CD14-positive monocyte (primary cell): ENCODE measurements at regions not wholly inside any gene's neighbourhood (a gene's known extent, or its start where the extent isn't known, plus 50 kb on each side); places are given as distances from the start of the nearest gene placed in this dataset.

Source experiments
- DNase-seq, 3 donors: peaks; one replicate each; pipeline ENCODE4 v3.0.0-alpha.2; 2011 to 2022
- H2AFZ ChIP-seq: 2 replicates; pipeline ENCODE4 v1.6.0; 2012; ENCODE audit warnings: mild to moderate bottlenecking, low read depth, low read length, inconsistent platforms; ENCODE audit not compliant: insufficient read depth, poor library complexity, severe bottlenecking
- H3K27ac ChIP-seq, 2 donors: 1 replicate in 1 of 2; 2 replicates in 1 of 2; pipeline ENCODE4 v1.5.1; 2012 to 2013; ENCODE audit warnings: low read length in 2 of 2, control low read depth in 1 of 2, inconsistent platforms in 1 of 2, low read depth in 1 of 2, mild to moderate bottlenecking in 1 of 2
- H3K27me3 ChIP-seq, 2 donors: one replicate each; pipeline versions ENCODE4 v1.6.0 to v1.6.1; 2011 to 2013; ENCODE audit warnings: low read length in 2 of 2; ENCODE audit not compliant: control insufficient read depth in 2 of 2, insufficient read depth in 2 of 2
- H3K36me3 ChIP-seq, 2 donors: replicated peaks in 1 of 2; 1 replicate in 1 of 2; 2 replicates in 1 of 2; pipeline versions ENCODE4 v1.5.1 to v1.6.1; 2012 to 2013; ENCODE audit warnings: low read length in 2 of 2, control low read depth in 1 of 2, inconsistent platforms in 1 of 2, mild to moderate bottlenecking in 1 of 2; ENCODE audit not compliant: insufficient read depth in 2 of 2, control insufficient read depth in 1 of 2
- H3K4me1 ChIP-seq, 2 donors: 1 replicate in 1 of 2; 2 replicates in 1 of 2; pipeline versions ENCODE4 v1.5.1 to v1.6.1; 2012 to 2013; ENCODE audit warnings: low read length in 2 of 2, control low read depth in 1 of 2, inconsistent platforms in 1 of 2, mild to moderate bottlenecking in 1 of 2, moderate library complexity in 1 of 2; ENCODE audit not compliant: insufficient read depth in 2 of 2, control insufficient read depth in 1 of 2
- H3K4me2 ChIP-seq: replicated peaks from 2 replicates; pipeline ENCODE3; 2012; ENCODE audit warnings: low read length, moderate library complexity, mild to moderate bottlenecking; ENCODE audit not compliant: poor library complexity, severe bottlenecking; ENCODE audit errors: extremely low read depth
- H3K4me3 ChIP-seq, 3 experiments: fragments of 200-600 bp in 1 of 3; sonication (generic) in 1 of 3; replicated peaks in 1 of 3; 1 replicate in 2 of 3; 2 replicates in 1 of 3; pipeline ENCODE4 v1.5.1; 2011 to 2013; ENCODE audit warnings: low read length in 3 of 3, mild to moderate bottlenecking in 3 of 3, control low read depth in 2 of 3, low read depth in 2 of 3, inconsistent platforms in 1 of 3, moderate library complexity in 1 of 3
- H3K79me2 ChIP-seq: 2 replicates; pipeline ENCODE4 v1.6.0; 2012; ENCODE audit warnings: mild to moderate bottlenecking, control low read depth, inconsistent platforms, low read length, moderate library complexity; ENCODE audit not compliant: insufficient read depth
- H3K9ac ChIP-seq: 2 replicates; pipeline ENCODE4 v1.6.0; 2017; ENCODE audit warnings: low read length, mild to moderate bottlenecking; ENCODE audit not compliant: insufficient read depth, poor library complexity, severe bottlenecking
- H3K9me3 ChIP-seq, 2 donors: replicated peaks in 1 of 2; 1 replicate in 1 of 2; 2 replicates in 1 of 2; pipeline versions ENCODE4 v1.5.1 to v1.6.1; 2012 to 2013; ENCODE audit warnings: low read length in 2 of 2, control low read depth in 1 of 2; ENCODE audit not compliant: control insufficient read depth in 1 of 2, insufficient read depth in 1 of 2
- H4K20me1 ChIP-seq: 2 replicates; pipeline ENCODE4 v1.6.0; 2012; ENCODE audit warnings: mild to moderate bottlenecking, low read length, control low read depth, moderate library complexity; ENCODE audit not compliant: insufficient read depth
- H3K27ac Mint-ChIP-seq, 7 donors: one replicate each; pipeline ENCODE4 v1.8.0; 2020; ENCODE audit warnings: mild to moderate bottlenecking in 7 of 7, mixed read lengths in 7 of 7, moderate library complexity in 6 of 7, inconsistent platforms in 2 of 7
- H3K27me3 Mint-ChIP-seq, 3 donors: one replicate each; pipeline ENCODE4 v1.8.0; 2021 to 2022; ENCODE audit warnings: low read depth in 3 of 3, mild to moderate bottlenecking in 3 of 3, mixed read lengths in 3 of 3, moderate library complexity in 3 of 3, inconsistent platforms in 1 of 3
- H3K36me3 Mint-ChIP-seq, 2 donors: one replicate each; pipeline ENCODE4 v1.8.0; 2020; ENCODE audit warnings: mixed read lengths in 2 of 2, inconsistent platforms in 1 of 2, mild to moderate bottlenecking in 1 of 2
- H3K4me1 Mint-ChIP-seq: one replicate; pipeline ENCODE4 v1.8.0; 2020; ENCODE audit warnings: mild to moderate bottlenecking, mixed read lengths
- H3K4me3 Mint-ChIP-seq, 2 donors: one replicate each; pipeline ENCODE4 v1.8.0; 2020; ENCODE audit warnings: mild to moderate bottlenecking in 2 of 2, mixed read lengths in 2 of 2, moderate library complexity in 1 of 2
- H3K9me3 Mint-ChIP-seq, 7 donors: one replicate each; pipeline ENCODE4 v1.8.0; 2020 to 2022; ENCODE audit warnings: mixed read lengths in 7 of 7, mild to moderate bottlenecking in 6 of 7, moderate library complexity in 6 of 7, inconsistent platforms in 2 of 7
- CTCF ChIP-seq: fragments of 200-600 bp; IDR thresholded peaks from one replicate; pipeline ENCODE4 v1.8.0; 2022; ENCODE audit warnings: antibody characterized with exemption, mild to moderate bottlenecking
- WGBS: methylation state at CpG from one replicate; pipeline ENCODE4 v1.1.5; 2013; ENCODE audit warnings: missing lambda C conversion rate; ENCODE audit not compliant: insufficient coverage; 5-methylcytosine and 5-hydroxymethylcytosine counted together
- intact Hi-C, 2 donors: fragments of 100-400 bp; cut with micrococcal nuclease; formaldehyde crosslinking; loops; one replicate each; pipeline versions ENCODE4 v1.15.0 to v1.15.1; 2023

- Histone ChIP-seq H3K36me3 (no peaks in the 10 kb centered on the region), H3K9me3 (no peaks in the 10 kb centered on the region), H3K27ac (no peak overlapping the region), H3K79me2 (no peaks in the 10 kb centered on the region), H2AFZ (no peak overlapping the region), H3K9ac (no peak overlapping the region), H3K27me3 (no peaks in the 10 kb centered on the region), H3K4me1 (no peaks in the 10 kb centered on the region), H3K4me3 (no peak overlapping the region), H3K4me2 (no peak overlapping the region), H4K20me1 (no peaks in the 10 kb centered on the region)
- intact Hi-C loops = no loop called here
- H3K9me3 Mint-ChIP-seq = peaks cover 0 to 1% (median 0%) of the 10 kb centered on the region in 7 donors
- no peaks in the 10 kb centered on the region for H3K36me3 Mint-ChIP-seq
- WGBS = no CpG with 5 or more reads among the region's 1 CpG
- TF ChIP-seq CTCF = no peak
- no peak for DNase-seq
- peaks cover 0 to 1% (median 0%) of the 10 kb centered on the region in 3 donors for H3K27me3 Mint-ChIP-seq
- no peak overlapping the region for H3K4me3 Mint-ChIP-seq
- no peaks in the 10 kb centered on the region for H3K4me1 Mint-ChIP-seq
- H3K27ac Mint-ChIP-seq = no peak overlapping the region
Observed at GRCh38 chr2:184030989-184031388, 567.3 kb upstream of the ZNF804A start.

DNA sequence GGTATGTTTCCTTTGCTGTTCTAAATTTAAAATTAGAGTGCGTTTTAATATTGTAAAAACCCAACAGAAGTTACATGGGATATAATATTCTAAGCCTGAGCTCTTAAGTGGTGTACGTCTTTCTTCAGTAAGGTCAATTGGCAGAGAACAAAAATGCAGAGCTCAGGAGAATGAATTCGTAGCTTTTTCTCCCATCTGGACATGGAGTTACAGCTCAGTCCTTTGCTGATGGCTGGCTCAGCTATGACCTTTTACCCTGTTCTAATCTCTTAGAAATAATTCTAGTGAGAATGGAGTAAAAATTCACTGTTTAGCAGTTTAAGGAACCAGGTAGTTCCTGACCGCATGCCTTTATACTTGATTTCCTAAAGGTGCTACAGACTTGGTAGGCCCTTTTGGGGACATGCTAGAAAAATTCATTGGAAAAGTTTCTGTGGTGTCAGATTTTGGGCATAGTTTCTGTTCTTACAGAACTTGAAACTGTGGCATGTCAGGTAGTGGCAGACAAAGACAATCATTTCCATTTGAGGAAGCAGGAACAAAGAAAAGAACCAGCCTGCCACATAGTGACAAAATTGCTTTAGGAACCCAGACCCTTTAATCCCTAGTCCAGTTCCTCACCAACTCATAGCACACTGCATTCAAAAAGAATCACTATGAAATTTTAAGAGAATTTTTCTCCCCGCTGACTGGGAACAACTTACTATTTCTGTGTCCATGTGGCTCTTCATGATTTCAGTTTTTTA lies 566.8 kb upstream of the ZNF804A start:
- Mint-ChIP-seq H3K27ac (no peak overlapping the region), H3K4me1 (no peaks in the 10 kb centered on the region), H3K27me3 (peaks cover 0 to 1% (median 0%) of the 10 kb centered on the region in 3 donors), H3K4me3 (no peak overlapping the region), H3K9me3 (peaks cover 0 to 1% (median 0%) of the 10 kb centered on the region in 7 donors), H3K36me3 (no peaks in the 10 kb centered on the region)
- H3K4me3 ChIP-seq = no peak overlapping the region
- no peaks in the 10 kb centered on the region for H3K79me2 ChIP-seq
- H3K36me3 ChIP-seq = no peaks in the 10 kb centered on the region
- no peak overlapping the region for H3K4me2 ChIP-seq
- H3K9ac ChIP-seq = no peak overlapping the region
- no peaks in the 10 kb centered on the region for H3K27me3 ChIP-seq
- intact Hi-C loops = no loop called here
- H4K20me1 ChIP-seq = no peaks in the 10 kb centered on the region
- 100% methylated on average over 1 of the region's 5 CpGs for WGBS
- H3K9me3 ChIP-seq = no peaks in the 10 kb centered on the region
- no peak for DNase-seq
- no peaks in the 10 kb centered on the region for H3K4me1 ChIP-seq
- no peak overlapping the region for H3K27ac ChIP-seq
- H2AFZ ChIP-seq = no peak overlapping the region
- TF ChIP-seq CTCF = no peak
